Stomach (tissue), 4 donors: ENCODE measurements at regions not wholly inside any gene's neighbourhood (a gene's known extent, or its start where the extent isn't known, plus 50 kb on each side); places are given as distances from the start of the nearest gene placed in this dataset.

ENCODE experiments used
- EP300 ChIP-seq: sonication (generic); formaldehyde crosslinking; IDR thresholded peaks from one replicate; pipeline ENCODE4 v1.6.1; 2017; ENCODE audit warnings: antibody characterized with exemption
- POLR2AphosphoS5 ChIP-seq, 3 donors: sonication (generic); formaldehyde crosslinking; IDR thresholded peaks; one replicate each; pipeline ENCODE4 v1.6.1; 2016; ENCODE audit warnings: antibody characterized with exemption in 3 of 3
- TF ChIP-seq, protein P1 (sequence below), 7 experiments: fragments of 450-650 bp in 4 of 7; fragments of 200-600 bp in 3 of 7; sonication (generic) in 3 of 7; IDR thresholded peaks; one replicate each; pipeline ENCODE4 v1.5.1; 2016 to 2019; ENCODE audit warnings: antibody characterized with exemption in 7 of 7, control low read depth in 2 of 7, mild to moderate bottlenecking in 1 of 7

DNA sequence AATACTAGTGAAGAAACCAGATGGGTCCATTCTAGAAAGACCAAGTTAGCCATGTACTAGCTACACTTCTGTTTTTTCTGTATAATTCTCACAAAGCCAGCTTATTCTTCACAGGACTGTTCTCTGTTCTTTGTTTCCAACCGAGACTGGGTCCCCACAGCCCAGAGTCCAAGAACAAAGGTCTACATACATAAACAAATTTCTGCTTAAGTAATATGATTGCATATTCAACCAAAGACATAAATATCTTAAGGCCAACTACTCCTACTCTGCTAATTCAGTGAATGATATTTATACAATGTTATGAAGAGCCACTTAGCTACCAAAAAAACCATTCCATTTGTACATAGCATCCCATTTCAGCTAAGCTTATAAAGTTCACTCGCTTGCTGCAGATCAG, 299.8 kb upstream of the CCDC54 start:
- TF ChIP-seq EP300: no peak
- no peak for TF ChIP-seq POLR2AphosphoS5 (IDR thresholded peaks at IDR 0.05)
- TF ChIP-seq, protein P1, sequence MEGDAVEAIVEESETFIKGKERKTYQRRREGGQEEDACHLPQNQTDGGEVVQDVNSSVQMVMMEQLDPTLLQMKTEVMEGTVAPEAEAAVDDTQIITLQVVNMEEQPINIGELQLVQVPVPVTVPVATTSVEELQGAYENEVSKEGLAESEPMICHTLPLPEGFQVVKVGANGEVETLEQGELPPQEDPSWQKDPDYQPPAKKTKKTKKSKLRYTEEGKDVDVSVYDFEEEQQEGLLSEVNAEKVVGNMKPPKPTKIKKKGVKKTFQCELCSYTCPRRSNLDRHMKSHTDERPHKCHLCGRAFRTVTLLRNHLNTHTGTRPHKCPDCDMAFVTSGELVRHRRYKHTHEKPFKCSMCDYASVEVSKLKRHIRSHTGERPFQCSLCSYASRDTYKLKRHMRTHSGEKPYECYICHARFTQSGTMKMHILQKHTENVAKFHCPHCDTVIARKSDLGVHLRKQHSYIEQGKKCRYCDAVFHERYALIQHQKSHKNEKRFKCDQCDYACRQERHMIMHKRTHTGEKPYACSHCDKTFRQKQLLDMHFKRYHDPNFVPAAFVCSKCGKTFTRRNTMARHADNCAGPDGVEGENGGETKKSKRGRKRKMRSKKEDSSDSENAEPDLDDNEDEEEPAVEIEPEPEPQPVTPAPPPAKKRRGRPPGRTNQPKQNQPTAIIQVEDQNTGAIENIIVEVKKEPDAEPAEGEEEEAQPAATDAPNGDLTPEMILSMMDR (IDR thresholded peaks at IDR 0.05): no peak
